Natural killer cell treated with Interleukin-12 subunit alpha and Interleukin-12 subunit beta and Interleukin-15 and Interleukin-18, amount 100 ng/mL, for 72 hours (primary cell): ENCODE measurements at regions not wholly inside any gene's neighbourhood (a gene's known extent, or its start where the extent isn't known, plus 50 kb on each side); places are given as distances from the start of the nearest gene placed in this dataset.
"Not testable (repeated sequence)": the region's sequence is repeated elsewhere in the genome, so short reads cannot be mapped to it uniquely, and the experiment has no call there.

ENCODE experiments used
- ATAC-seq, 2 donors: fragments of 150-1000 bp; cut with Tn5 transposase in 1 of 2; sonication (Bioruptor Pico), chemical (Tn5 transposase) in 1 of 2; 2 replicates each; pipeline ENCODE4 v1.10.0; 2021
- DNase-seq: peaks from one replicate; pipeline ENCODE4 v3.0.0; 2022; ENCODE audit warnings: low spot score
- H3K27ac Mint-ChIP-seq, 2 donors: 1 replicate in 1 of 2; 2 replicates in 1 of 2; pipeline ENCODE4 v1.8.0; 2022; ENCODE audit warnings: mixed read lengths in 2 of 2, mild to moderate bottlenecking in 1 of 2, moderate library complexity in 1 of 2
- H3K27me3 Mint-ChIP-seq, 2 donors: 1 replicate in 1 of 2; 2 replicates in 1 of 2; pipeline ENCODE4 v1.8.0; 2022; ENCODE audit warnings: mixed read lengths in 2 of 2
- H3K36me3 Mint-ChIP-seq: one replicate; pipeline ENCODE4 v1.8.0; 2022; ENCODE audit warnings: mixed read lengths
- H3K4me1 Mint-ChIP-seq, 2 donors: 1 replicate in 1 of 2; 2 replicates in 1 of 2; pipeline ENCODE4 v1.8.0; 2022; ENCODE audit warnings: low read depth in 2 of 2, mixed read lengths in 2 of 2, mild to moderate bottlenecking in 1 of 2
- H3K4me3 Mint-ChIP-seq: one replicate; pipeline ENCODE4 v1.8.0; 2022; ENCODE audit warnings: mixed read lengths
- H3K9me3 Mint-ChIP-seq: 2 replicates; pipeline ENCODE4 v1.8.0; 2022; ENCODE audit warnings: mixed read lengths

GRCh38 chr3:135438889-135439597 lies 526.5 kb upstream of the PPP2R3A start:
- H3K4me3 Mint-ChIP-seq, H3K27ac Mint-ChIP-seq, H3K9me3 Mint-ChIP-seq, ATAC-seq, H3K36me3 Mint-ChIP-seq, H3K4me1 Mint-ChIP-seq, H3K27me3 Mint-ChIP-seq, DNase-seq: not testable (repeated sequence)

- H3K27ac Mint-ChIP-seq, H3K36me3 Mint-ChIP-seq, H3K4me1 Mint-ChIP-seq, DNase-seq, H3K9me3 Mint-ChIP-seq, H3K27me3 Mint-ChIP-seq, ATAC-seq, H3K4me3 Mint-ChIP-seq: not testable (repeated sequence)
These were observed 525.9 kb upstream of the PPP2R3A start for GRCh38 chr3:135439632-135440031.

- Mint-ChIP-seq H3K27me3 (no peaks in the 10 kb centered on the region), H3K9me3 (peaks cover 4% of the 10 kb centered on the region), H3K4me1 (no peaks in the 10 kb centered on the region), H3K4me3 (no peak overlapping the region), H3K36me3 (peaks cover 4% of the 10 kb centered on the region), H3K27ac (no peak overlapping the region)
- no peak for ATAC-seq
- DNase-seq: no peak
These were observed 525.3 kb upstream of the PPP2R3A start for GRCh38 chr3:135440233-135440632.

GRCh38 chr3:135440746-135441145 lies 524.8 kb upstream of the PPP2R3A start:
- no peak for DNase-seq
- Mint-ChIP-seq H3K4me1 (no peaks in the 10 kb centered on the region), H3K27me3 (no peaks in the 10 kb centered on the region), H3K36me3 (peaks cover 4% of the 10 kb centered on the region), H3K4me3 (no peak overlapping the region), H3K9me3 (peaks cover 4% of the 10 kb centered on the region), H3K27ac (no peak overlapping the region)
- peak in 1 of 2 donors; percentile 24 for ATAC-seq

- H3K9me3 Mint-ChIP-seq: no peaks in the 10 kb centered on the region
- no peak overlapping the region for H3K4me3 Mint-ChIP-seq
- H3K27me3 Mint-ChIP-seq: no peaks in the 10 kb centered on the region
- H3K36me3 Mint-ChIP-seq: no peaks in the 10 kb centered on the region
- DNase-seq: no peak
- H3K27ac Mint-ChIP-seq: no peak overlapping the region
- no peak for ATAC-seq
- no peaks in the 10 kb centered on the region for H3K4me1 Mint-ChIP-seq
These were observed 521.5 kb upstream of the PPP2R3A start for GRCh38 chr3:135444058-135444457.

- Mint-ChIP-seq H3K4me3 (no peak overlapping the region), H3K27me3 (no peaks in the 10 kb centered on the region), H3K36me3 (no peaks in the 10 kb centered on the region), H3K9me3 (no peaks in the 10 kb centered on the region), H3K27ac (no peak overlapping the region), H3K4me1 (no peaks in the 10 kb centered on the region)
- ATAC-seq (no peak), DNase-seq (no peak)
These were observed 518.0 kb upstream of the PPP2R3A start for GRCh38 chr3:135447483-135447882.

- Mint-ChIP-seq H3K4me3 (no peak overlapping the region), H3K9me3 (no peaks in the 10 kb centered on the region), H3K27me3 (no peaks in the 10 kb centered on the region), H3K27ac (no peak overlapping the region), H3K36me3 (no peaks in the 10 kb centered on the region), H3K4me1 (no peaks in the 10 kb centered on the region)
- ATAC-seq: no peak
- no peak for DNase-seq
These were observed 517.0 kb upstream of the PPP2R3A start for GRCh38 chr3:135448520-135448919.

GRCh38 chr3:135449046-135449445 lies 516.5 kb upstream of the PPP2R3A start:
- Mint-ChIP-seq H3K9me3 (no peaks in the 10 kb centered on the region), H3K27ac (no peak overlapping the region), H3K36me3 (no peaks in the 10 kb centered on the region), H3K4me3 (no peak overlapping the region), H3K4me1 (no peaks in the 10 kb centered on the region), H3K27me3 (no peaks in the 10 kb centered on the region)
- ATAC-seq (no peak), DNase-seq (no peak)

GRCh38 chr3:135451037-135451785 lies 514.3 kb upstream of the PPP2R3A start:
- ATAC-seq: no peak
- no peaks in the 10 kb centered on the region for H3K4me1 Mint-ChIP-seq
- no peaks in the 10 kb centered on the region for H3K36me3 Mint-ChIP-seq
- no peak for DNase-seq
- H3K27ac Mint-ChIP-seq: no peak overlapping the region
- H3K27me3 Mint-ChIP-seq: no peaks in the 10 kb centered on the region
- H3K4me3 Mint-ChIP-seq: no peak overlapping the region
- H3K9me3 Mint-ChIP-seq: peaks cover 3% of the 10 kb centered on the region

- Mint-ChIP-seq H3K27me3 (no peaks in the 10 kb centered on the region), H3K36me3 (no peaks in the 10 kb centered on the region), H3K4me3 (no peak overlapping the region), H3K9me3 (peaks cover 3% of the 10 kb centered on the region), H3K27ac (no peak overlapping the region), H3K4me1 (no peaks in the 10 kb centered on the region)
- DNase-seq: no peak
- no peak for ATAC-seq
These were observed 512.6 kb upstream of the PPP2R3A start for GRCh38 chr3:135452881-135453280.

GRCh38 chr3:135453326-135453725 lies 512.2 kb upstream of the PPP2R3A start:
- DNase-seq (no peak), ATAC-seq (no peak)
- no peaks in the 10 kb centered on the region for H3K4me1 Mint-ChIP-seq
- H3K4me3 Mint-ChIP-seq: no peak overlapping the region
- H3K36me3 Mint-ChIP-seq: no peaks in the 10 kb centered on the region
- H3K27ac Mint-ChIP-seq: no peak overlapping the region
- peaks cover 3% of the 10 kb centered on the region for H3K9me3 Mint-ChIP-seq
- no peaks in the 10 kb centered on the region for H3K27me3 Mint-ChIP-seq

GRCh38 chr3:135454890-135455289 lies 510.6 kb upstream of the PPP2R3A start:
- no peaks in the 10 kb centered on the region for H3K36me3 Mint-ChIP-seq
- no peaks in the 10 kb centered on the region for H3K27me3 Mint-ChIP-seq
- no peak overlapping the region for H3K27ac Mint-ChIP-seq
- ATAC-seq: no peak
- H3K4me1 Mint-ChIP-seq: no peaks in the 10 kb centered on the region
- H3K4me3 Mint-ChIP-seq: no peak overlapping the region
- DNase-seq: no peak
- peaks cover 3% of the 10 kb centered on the region for H3K9me3 Mint-ChIP-seq

GRCh38 chr3:135456108-135456790 lies 509.3 kb upstream of the PPP2R3A start:
- Mint-ChIP-seq H3K4me3 (no peak overlapping the region), H3K27me3 (no peaks in the 10 kb centered on the region), H3K27ac (no peak overlapping the region), H3K4me1 (no peaks in the 10 kb centered on the region), H3K36me3 (no peaks in the 10 kb centered on the region), H3K9me3 (peaks cover 3% of the 10 kb centered on the region)
- no peak for DNase-seq
- no peak for ATAC-seq
